ENCODE measurements at regions not wholly inside any gene's neighbourhood (a gene's known extent, or its start where the extent isn't known, plus 50 kb on each side); places are given as distances from the start of the nearest gene placed in this dataset.

GRCh38 chr1:195550071-195550862 is 1058.0 kb downstream of the KCNT2 start:
- TF ChIP-seq FOXP2 (optimal IDR thresholded peaks at IDR 0.05; ENCODE audit: borderline replicate concordance, extremely low read depth, extremely low read length, insufficient read depth) (no peak), SIN3A (IDR thresholded peaks at IDR 0.05; ENCODE audit: borderline replicate concordance, insufficient read depth, low read length) (no peak), TAF1 (IDR thresholded peaks at IDR 0.05; ENCODE audit: borderline replicate concordance, insufficient read depth, low read length) (no peak), POLR2AphosphoS5 (IDR thresholded peaks at IDR 0.05; ENCODE audit: low read depth, low read length) (no peak)
- TF ChIP-seq, protein P1, sequence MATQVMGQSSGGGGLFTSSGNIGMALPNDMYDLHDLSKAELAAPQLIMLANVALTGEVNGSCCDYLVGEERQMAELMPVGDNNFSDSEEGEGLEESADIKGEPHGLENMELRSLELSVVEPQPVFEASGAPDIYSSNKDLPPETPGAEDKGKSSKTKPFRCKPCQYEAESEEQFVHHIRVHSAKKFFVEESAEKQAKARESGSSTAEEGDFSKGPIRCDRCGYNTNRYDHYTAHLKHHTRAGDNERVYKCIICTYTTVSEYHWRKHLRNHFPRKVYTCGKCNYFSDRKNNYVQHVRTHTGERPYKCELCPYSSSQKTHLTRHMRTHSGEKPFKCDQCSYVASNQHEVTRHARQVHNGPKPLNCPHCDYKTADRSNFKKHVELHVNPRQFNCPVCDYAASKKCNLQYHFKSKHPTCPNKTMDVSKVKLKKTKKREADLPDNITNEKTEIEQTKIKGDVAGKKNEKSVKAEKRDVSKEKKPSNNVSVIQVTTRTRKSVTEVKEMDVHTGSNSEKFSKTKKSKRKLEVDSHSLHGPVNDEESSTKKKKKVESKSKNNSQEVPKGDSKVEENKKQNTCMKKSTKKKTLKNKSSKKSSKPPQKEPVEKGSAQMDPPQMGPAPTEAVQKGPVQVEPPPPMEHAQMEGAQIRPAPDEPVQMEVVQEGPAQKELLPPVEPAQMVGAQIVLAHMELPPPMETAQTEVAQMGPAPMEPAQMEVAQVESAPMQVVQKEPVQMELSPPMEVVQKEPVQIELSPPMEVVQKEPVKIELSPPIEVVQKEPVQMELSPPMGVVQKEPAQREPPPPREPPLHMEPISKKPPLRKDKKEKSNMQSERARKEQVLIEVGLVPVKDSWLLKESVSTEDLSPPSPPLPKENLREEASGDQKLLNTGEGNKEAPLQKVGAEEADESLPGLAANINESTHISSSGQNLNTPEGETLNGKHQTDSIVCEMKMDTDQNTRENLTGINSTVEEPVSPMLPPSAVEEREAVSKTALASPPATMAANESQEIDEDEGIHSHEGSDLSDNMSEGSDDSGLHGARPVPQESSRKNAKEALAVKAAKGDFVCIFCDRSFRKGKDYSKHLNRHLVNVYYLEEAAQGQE (IDR thresholded peaks at IDR 0.05; ENCODE audit: insufficient read depth in 1 of 2, low read depth in 2 of 2, low read length in 2 of 2) = no peak

DNA sequence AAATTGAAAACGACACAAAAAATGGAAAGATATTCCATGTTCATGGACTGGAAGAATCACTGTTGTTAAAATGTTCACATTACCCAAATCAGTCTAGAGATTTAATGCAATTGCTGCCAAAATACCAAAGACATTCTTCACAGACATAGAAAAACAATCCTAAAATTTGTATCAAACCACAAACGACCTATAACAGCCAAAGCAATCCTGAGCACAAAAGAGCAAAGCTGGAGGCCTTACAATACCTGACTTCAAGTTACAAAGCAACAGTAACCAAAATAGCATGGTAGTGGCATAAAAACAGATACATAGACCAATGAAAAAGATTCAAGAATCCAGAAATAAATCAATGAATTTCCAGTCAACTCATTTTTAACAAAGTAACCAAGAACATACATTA is 1077.3 kb downstream of the KCNT2 start:
- TF ChIP-seq, protein P1 (IDR thresholded peaks at IDR 0.05; ENCODE audit: insufficient read depth in 1 of 2, low read depth in 2 of 2, low read length in 2 of 2) = no peak
- TF ChIP-seq POLR2AphosphoS5 (IDR thresholded peaks at IDR 0.05; ENCODE audit: low read depth, low read length) (no peak), SIN3A (IDR thresholded peaks at IDR 0.05; ENCODE audit: borderline replicate concordance, insufficient read depth, low read length) (no peak), FOXP2 (optimal IDR thresholded peaks at IDR 0.05; ENCODE audit: borderline replicate concordance, extremely low read depth, extremely low read length, insufficient read depth) (no peak), TAF1 (IDR thresholded peaks at IDR 0.05; ENCODE audit: borderline replicate concordance, insufficient read depth, low read length) (no peak)

- TF ChIP-seq, protein P1 (IDR thresholded peaks at IDR 0.05; ENCODE audit: insufficient read depth in 1 of 2, low read depth in 2 of 2, low read length in 2 of 2) = no peak
- TF ChIP-seq FOXP2 (optimal IDR thresholded peaks at IDR 0.05; ENCODE audit: borderline replicate concordance, extremely low read depth, extremely low read length, insufficient read depth) (no peak), TAF1 (IDR thresholded peaks at IDR 0.05; ENCODE audit: borderline replicate concordance, insufficient read depth, low read length) (no peak), SIN3A (IDR thresholded peaks at IDR 0.05; ENCODE audit: borderline replicate concordance, insufficient read depth, low read length) (no peak), POLR2AphosphoS5 (IDR thresholded peaks at IDR 0.05; ENCODE audit: low read depth, low read length) (no peak)
Measured at GRCh38 chr1:195529881-195530280, 1078.4 kb downstream of the KCNT2 start.

GRCh38 chr1:195520757-195521156 is 1087.5 kb downstream of the KCNT2 start:
- TF ChIP-seq, protein P1 (IDR thresholded peaks at IDR 0.05; ENCODE audit: insufficient read depth in 1 of 2, low read depth in 2 of 2, low read length in 2 of 2) = no peak
- TF ChIP-seq TAF1 (IDR thresholded peaks at IDR 0.05; ENCODE audit: borderline replicate concordance, insufficient read depth, low read length) = no peak
